Astrocyte (in vitro differentiated cells and primary cell): ENCODE measurements at regions not wholly inside any gene's neighbourhood (a gene's known extent, or its start where the extent isn't known, plus 50 kb on each side); places are given as distances from the start of the nearest gene placed in this dataset.

ENCODE experiments used
- DNase-seq: peaks from one replicate; pipeline ENCODE4 v3.0.0-alpha.2; 2010; ENCODE audit warnings: low read depth
- FAIRE-seq: peaks from 2 replicates; lab custom pipeline; 2011; peaks lifted over from hg19 to GRCh38; lab: Jason Lieb, UNC
- H2AFZ ChIP-seq: 2 replicates; pipeline ENCODE4 v1.6.0; 2012; ENCODE audit warnings: low read depth, low read length, inconsistent platforms
- H3K27ac ChIP-seq: 2 replicates; pipeline ENCODE4 v1.5.1; 2011; ENCODE audit warnings: low read depth, low read length, inconsistent platforms
- H3K27me3 ChIP-seq: 2 replicates; pipeline ENCODE4 v1.6.0; 2011; ENCODE audit warnings: low read length, inconsistent platforms; ENCODE audit not compliant: insufficient read depth
- H3K36me3 ChIP-seq: 2 replicates; pipeline ENCODE4 v1.5.1; 2011; ENCODE audit warnings: low read length, inconsistent platforms; ENCODE audit not compliant: insufficient read depth
- H3K4me1 ChIP-seq: 2 replicates; pipeline ENCODE4 v1.5.1; 2011; ENCODE audit warnings: low read length, inconsistent platforms; ENCODE audit not compliant: insufficient read depth
- H3K4me2 ChIP-seq: 2 replicates; pipeline ENCODE4 v1.6.0; 2012; ENCODE audit warnings: low read length, inconsistent platforms
- H3K4me3 ChIP-seq: 2 replicates; pipeline ENCODE4 v1.5.1; 2011; ENCODE audit warnings: low read depth, mild to moderate bottlenecking, low read length, inconsistent platforms; ENCODE audit not compliant: insufficient read depth
- H3K79me2 ChIP-seq: 2 replicates; pipeline ENCODE4 v1.6.0; 2012; ENCODE audit warnings: mild to moderate bottlenecking, low read length, inconsistent platforms; ENCODE audit not compliant: insufficient read depth
- H3K9ac ChIP-seq: 2 replicates; pipeline ENCODE4 v1.6.0; 2012; ENCODE audit warnings: mild to moderate bottlenecking, low read length, inconsistent platforms
- H3K9me3 ChIP-seq: 2 replicates; pipeline ENCODE4 v1.5.1; 2012; ENCODE audit warnings: low read depth, mild to moderate bottlenecking, low read length, inconsistent platforms; ENCODE audit not compliant: insufficient read depth
- H4K20me1 ChIP-seq: 2 replicates; pipeline ENCODE4 v1.6.0; 2012; ENCODE audit warnings: low read length, inconsistent platforms; ENCODE audit not compliant: insufficient read depth
- H3K27ac Mint-ChIP-seq: one replicate; pipeline ENCODE4 v1.8.0; 2021; ENCODE audit warnings: mild to moderate bottlenecking, mixed read lengths; ENCODE audit not compliant: unreplicated experiment
- H3K27me3 Mint-ChIP-seq: one replicate; pipeline ENCODE4 v1.8.0; 2021; ENCODE audit warnings: low read depth, mixed read lengths; ENCODE audit not compliant: unreplicated experiment
- H3K36me3 Mint-ChIP-seq: one replicate; pipeline ENCODE4 v1.8.0; 2021; ENCODE audit warnings: low read depth, mixed read lengths; ENCODE audit not compliant: unreplicated experiment
- H3K4me1 Mint-ChIP-seq: one replicate; pipeline ENCODE4 v1.8.0; 2021; ENCODE audit warnings: low read depth, mixed read lengths; ENCODE audit not compliant: unreplicated experiment
- H3K4me3 Mint-ChIP-seq: one replicate; pipeline ENCODE4 v1.8.0; 2021; ENCODE audit warnings: mild to moderate bottlenecking, moderate library complexity, mixed read lengths; ENCODE audit not compliant: unreplicated experiment
- H3K9me3 Mint-ChIP-seq: one replicate; pipeline ENCODE4 v1.8.0; 2021; ENCODE audit warnings: mild to moderate bottlenecking, mixed read lengths; ENCODE audit not compliant: unreplicated experiment
- CTCF ChIP-seq: IDR thresholded peaks from 2 replicates; pipeline ENCODE4 v1.5.1; 2011; ENCODE audit warnings: low read depth, mild to moderate bottlenecking, inconsistent platforms, low read length, moderate library complexity; ENCODE audit not compliant: insufficient read depth
- EZH2 ChIP-seq: IDR thresholded peaks from 2 replicates; pipeline ENCODE4 v1.6.1; 2012; ENCODE audit warnings: mild to moderate bottlenecking, low read length, inconsistent platforms; ENCODE audit not compliant: insufficient read depth

- Mint-ChIP-seq H3K27me3 (no peaks in the 10 kb centered on the region), H3K27ac (no peak overlapping the region), H3K9me3 (peaks cover 3% of the 10 kb centered on the region), H3K36me3 (no peaks in the 10 kb centered on the region), H3K4me1 (no peaks in the 10 kb centered on the region), H3K4me3 (no peak overlapping the region)
- no peak for DNase-seq
- FAIRE-seq: no peak
- no peak overlapping the region for H3K4me2 ChIP-seq
- H3K79me2 ChIP-seq: no peaks in the 10 kb centered on the region
- TF ChIP-seq CTCF (no peak), EZH2 (no peak)
- no peaks in the 10 kb centered on the region for H3K4me1 ChIP-seq
- no peak overlapping the region for H3K4me3 ChIP-seq
- H3K27me3 ChIP-seq: no peaks in the 10 kb centered on the region
- no peaks in the 10 kb centered on the region for H3K36me3 ChIP-seq
- H3K27ac ChIP-seq: no peak overlapping the region
- H3K9me3 ChIP-seq: no peaks in the 10 kb centered on the region
- no peak overlapping the region for H2AFZ ChIP-seq
- H4K20me1 ChIP-seq: no peaks in the 10 kb centered on the region
- H3K9ac ChIP-seq: no peak overlapping the region
These were observed 212.1 kb upstream of the PLD5 start for GRCh38 chr1:242736611-242737010.

GRCh38 chr1:242735323-242735722 lies 210.8 kb upstream of the PLD5 start:
- Mint-ChIP-seq H3K4me1 (no peaks in the 10 kb centered on the region), H3K9me3 (no peaks in the 10 kb centered on the region), H3K27ac (no peak overlapping the region), H3K27me3 (no peaks in the 10 kb centered on the region), H3K36me3 (no peaks in the 10 kb centered on the region), H3K4me3 (no peak overlapping the region)
- no peaks in the 10 kb centered on the region for H3K4me1 ChIP-seq
- H2AFZ ChIP-seq: no peak overlapping the region
- no peak overlapping the region for H3K9ac ChIP-seq
- H3K27me3 ChIP-seq: no peaks in the 10 kb centered on the region
- no peaks in the 10 kb centered on the region for H3K36me3 ChIP-seq
- no peak for FAIRE-seq
- no peaks in the 10 kb centered on the region for H4K20me1 ChIP-seq
- no peak overlapping the region for H3K4me3 ChIP-seq
- no peak overlapping the region for H3K4me2 ChIP-seq
- no peaks in the 10 kb centered on the region for H3K79me2 ChIP-seq
- no peak overlapping the region for H3K27ac ChIP-seq
- DNase-seq: no peak
- TF ChIP-seq EZH2: no peak
- no peaks in the 10 kb centered on the region for H3K9me3 ChIP-seq

GRCh38 chr1:242731446-242731845 lies 206.9 kb upstream of the PLD5 start:
- H3K4me1 Mint-ChIP-seq: no peaks in the 10 kb centered on the region
- FAIRE-seq: no peak
- H3K9me3 ChIP-seq: no peaks in the 10 kb centered on the region

More at GRCh38 chr1:242731446-242731845, 206.9 kb upstream of the PLD5 start:
- Mint-ChIP-seq H3K27me3 (peaks cover 1% of the 10 kb centered on the region), H3K27ac (no peak overlapping the region), H3K9me3 (no peaks in the 10 kb centered on the region), H3K36me3 (peaks cover 1% of the 10 kb centered on the region), H3K4me3 (no peak overlapping the region)
- H3K79me2 ChIP-seq: no peaks in the 10 kb centered on the region
- no peak overlapping the region for H2AFZ ChIP-seq
- TF ChIP-seq CTCF (no peak), EZH2 (no peak)
- H3K27ac ChIP-seq: no peak overlapping the region
- H3K36me3 ChIP-seq: no peaks in the 10 kb centered on the region
- H3K4me3 ChIP-seq: no peak overlapping the region
- no peaks in the 10 kb centered on the region for H3K27me3 ChIP-seq
- no peak for DNase-seq
- H3K4me1 ChIP-seq: no peaks in the 10 kb centered on the region
- no peak overlapping the region for H3K9ac ChIP-seq
- H3K4me2 ChIP-seq: no peak overlapping the region
- H4K20me1 ChIP-seq: no peaks in the 10 kb centered on the region
